GM12875 (cell line): ENCODE measurements at regions not wholly inside any gene's neighbourhood (a gene's known extent, or its start where the extent isn't known, plus 50 kb on each side); places are given as distances from the start of the nearest gene placed in this dataset.

Source experiments
- H3K4me3 ChIP-seq: one replicate; pipeline ENCODE4 v1.5.1; 2011; ENCODE audit warnings: low read depth, low read length, control low read depth
- CTCF ChIP-seq: IDR thresholded peaks from 2 replicates; pipeline ENCODE4 v1.5.1; 2011; ENCODE audit warnings: low read depth, mild to moderate bottlenecking, control low read depth, inconsistent platforms, low read length, moderate library complexity, borderline replicate concordance; ENCODE audit not compliant: insufficient read depth

DNA sequence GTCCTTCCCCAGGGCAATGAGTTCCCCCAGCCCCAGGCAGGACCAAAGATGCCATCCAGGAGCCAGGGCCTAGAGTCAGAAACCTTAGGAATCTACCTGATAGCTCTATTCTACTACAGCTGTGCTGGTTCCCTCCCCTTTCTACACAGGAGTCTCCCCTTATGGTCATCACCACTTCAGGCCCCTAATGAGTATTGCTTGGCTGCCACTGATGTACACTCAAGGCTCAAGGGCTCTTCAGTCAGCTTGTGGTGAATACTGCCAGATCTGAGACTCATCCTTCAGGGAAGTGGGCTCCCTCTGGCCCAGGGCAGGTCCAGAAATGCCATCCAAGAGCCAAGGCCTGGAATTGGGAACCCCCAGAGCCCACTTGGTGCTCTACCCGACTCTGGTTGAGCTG is 248.6 kb downstream of the ALDH8A1 start:
- no peak for TF ChIP-seq CTCF
- H3K4me3 ChIP-seq: no peak overlapping the region

DNA sequence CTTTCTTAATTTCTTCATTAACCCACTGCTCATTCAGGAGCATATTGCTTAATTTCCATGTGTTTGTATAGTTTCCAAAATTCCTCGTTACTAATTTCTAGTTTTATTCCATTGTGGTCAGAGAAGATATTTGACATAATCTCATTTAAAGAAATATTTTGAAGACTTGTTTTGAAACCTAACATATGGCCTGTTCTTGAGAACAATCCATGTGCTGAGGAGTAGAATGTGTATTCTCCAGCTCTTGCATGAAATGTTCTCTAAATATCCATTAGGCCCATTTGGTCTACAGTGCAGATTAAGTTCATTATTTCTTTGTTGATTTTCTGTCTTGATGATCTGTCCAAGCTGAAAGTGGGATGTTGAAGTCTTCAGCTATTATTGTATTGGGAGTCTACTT is 251.7 kb downstream of the ALDH8A1 start:
- no peak overlapping the region for H3K4me3 ChIP-seq
- TF ChIP-seq CTCF: no peak

GRCh38 chr6:134692008-134692407 is 257.9 kb downstream of the ALDH8A1 start:
- H3K4me3 ChIP-seq: no peak overlapping the region
- no peak for TF ChIP-seq CTCF

DNA sequence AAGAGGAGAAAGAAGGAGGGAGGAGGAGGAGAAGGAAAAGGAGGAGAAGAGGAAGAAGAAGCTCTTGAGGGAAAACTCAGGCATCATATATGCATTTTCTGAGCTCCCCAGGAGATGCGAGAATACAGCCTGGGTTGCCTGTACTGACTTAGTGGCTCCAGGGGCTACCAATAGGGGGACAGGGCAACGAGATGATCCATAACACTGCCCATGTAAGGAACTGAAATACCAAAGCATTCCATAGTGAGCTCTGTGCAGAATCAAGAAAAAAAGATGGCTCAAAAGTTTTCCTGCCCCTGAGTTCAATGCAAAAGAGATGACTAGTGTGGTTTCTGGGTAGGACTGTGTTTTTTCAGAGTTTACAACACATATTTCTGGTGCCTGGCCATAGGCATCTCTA is 258.7 kb downstream of the ALDH8A1 start:
- no peak overlapping the region for H3K4me3 ChIP-seq
- TF ChIP-seq CTCF: no peak

GRCh38 chr6:134690048-134690447 is 259.9 kb downstream of the ALDH8A1 start:
- no peak overlapping the region for H3K4me3 ChIP-seq
- no peak for TF ChIP-seq CTCF

GRCh38 chr6:134689641-134690040 is 260.3 kb downstream of the ALDH8A1 start:
- TF ChIP-seq CTCF: no peak
- no peak overlapping the region for H3K4me3 ChIP-seq

- no peak for TF ChIP-seq CTCF
- no peak overlapping the region for H3K4me3 ChIP-seq
Measured at GRCh38 chr6:134689177-134689576, 260.7 kb downstream of the ALDH8A1 start.
